Ureter (tissue), 1 donor: ENCODE measurements at regions not wholly inside any gene's neighbourhood (a gene's known extent, or its start where the extent isn't known, plus 50 kb on each side); places are given as distances from the start of the nearest gene placed in this dataset.
"Not testable (repeated sequence)": the region's sequence is repeated elsewhere in the genome, so short reads cannot be mapped to it uniquely, and the experiment has no call there.

ENCODE experiments used
- DNase-seq: peaks from one replicate; pipeline ENCODE4 v3.0.0-alpha.2; 2020; ENCODE audit warnings: low spot score
- donor health status: DM: yes; HTN: yes; CAD: no.

GRCh38 chr15:70578196-70578595 is 185.2 kb downstream of the UACA start:
- DNase-seq = peak; percentile 14

- peak; percentile 34 for DNase-seq
Measured at GRCh38 chr15:70576696-70577095, 186.7 kb downstream of the UACA start.

GRCh38 chr15:70576276-70576675 is 187.1 kb downstream of the UACA start:
- no peak for DNase-seq

- DNase-seq = no peak
Measured at GRCh38 chr15:70575231-70576226, 187.8 kb downstream of the UACA start.

GRCh38 chr15:70574325-70574724 is 189.0 kb downstream of the UACA start:
- not testable (repeated sequence) for DNase-seq

- DNase-seq = no peak
Measured at GRCh38 chr15:70573121-70573850, 190.1 kb downstream of the UACA start.

GRCh38 chr15:70569714-70570231 is 193.6 kb downstream of the UACA start:
- no peak for DNase-seq

- DNase-seq = peak; percentile 40
Measured at GRCh38 chr15:70569091-70569713, 194.2 kb downstream of the UACA start.

- peak; percentile 32 for DNase-seq
Measured at GRCh38 chr15:70566989-70567388, 196.4 kb downstream of the UACA start.

- DNase-seq = peak; percentile 19
Measured at GRCh38 chr15:70566047-70566835, 197.1 kb downstream of the UACA start.

- DNase-seq = peak; percentile 19
Measured at GRCh38 chr15:70563561-70564095, 199.7 kb downstream of the UACA start.

- peak; percentile 1 for DNase-seq
Measured at GRCh38 chr15:70562906-70563305, 200.5 kb downstream of the UACA start.

- peak; percentile 19 for DNase-seq
Measured at GRCh38 chr15:70561885-70562284, 201.5 kb downstream of the UACA start.

GRCh38 chr15:70560617-70561328 is 202.6 kb downstream of the UACA start:
- DNase-seq = peak; percentile 28

- peak; percentile 54 for DNase-seq
Measured at GRCh38 chr15:70559265-70560239, 203.8 kb downstream of the UACA start.

GRCh38 chr15:70558406-70559264 is 204.7 kb downstream of the UACA start:
- DNase-seq = no peak

GRCh38 chr15:70557521-70558258 is 205.7 kb downstream of the UACA start:
- peak; percentile 23 for DNase-seq
